ENCODE measurements at regions not wholly inside any gene's neighbourhood (a gene's known extent, or its start where the extent isn't known, plus 50 kb on each side); places are given as distances from the start of the nearest gene placed in this dataset.

GRCh38 chr13:88426661-88427060 lies 755.5 kb downstream of the SLITRK5 start:
- no peak for TF ChIP-seq ZNF169 (tag by site-specific recombination; IDR thresholded peaks at IDR 0.05)
- TF ChIP-seq CTCF (tag by site-specific recombination; IDR thresholded peaks at IDR 0.05): no peak
- no peak for TF ChIP-seq ATF2 (tag by site-specific recombination; IDR thresholded peaks at IDR 0.05; ENCODE audit: low read depth)
- TF ChIP-seq ZNF629 (tag by site-specific recombination; IDR thresholded peaks at IDR 0.05): no peak
- no peak for TF ChIP-seq ZNF639 (tag by site-specific recombination; IDR thresholded peaks at IDR 0.05)
- no peak for TF ChIP-seq ZNF623 (tag by site-specific recombination; IDR thresholded peaks at IDR 0.05)
- TF ChIP-seq ZSCAN5A (tag by site-specific recombination; IDR thresholded peaks at IDR 0.05): no peak

Data from HEK293 (cell line).